CD14-positive monocyte (primary cell): ENCODE measurements at regions not wholly inside any gene's neighbourhood (a gene's known extent, or its start where the extent isn't known, plus 50 kb on each side); places are given as distances from the start of the nearest gene placed in this dataset.
"Not testable (repeated sequence)": the region's sequence is repeated elsewhere in the genome, so short reads cannot be mapped to it uniquely, and the experiment has no call there.

Experiments used
- DNase-seq, 3 donors: peaks; one replicate each; pipeline ENCODE4 v3.0.0-alpha.2; 2011 to 2022
- H2AFZ ChIP-seq: 2 replicates; pipeline ENCODE4 v1.6.0; 2012; ENCODE audit warnings: mild to moderate bottlenecking, low read depth, low read length, inconsistent platforms; ENCODE audit not compliant: insufficient read depth, poor library complexity, severe bottlenecking
- H3K27ac ChIP-seq, 2 donors: 1 replicate in 1 of 2; 2 replicates in 1 of 2; pipeline ENCODE4 v1.5.1; 2012 to 2013; ENCODE audit warnings: low read length in 2 of 2, control low read depth in 1 of 2, inconsistent platforms in 1 of 2, low read depth in 1 of 2, mild to moderate bottlenecking in 1 of 2
- H3K27me3 ChIP-seq, 2 donors: one replicate each; pipeline versions ENCODE4 v1.6.0 to v1.6.1; 2011 to 2013; ENCODE audit warnings: low read length in 2 of 2; ENCODE audit not compliant: control insufficient read depth in 2 of 2, insufficient read depth in 2 of 2
- H3K36me3 ChIP-seq, 2 donors: replicated peaks in 1 of 2; 1 replicate in 1 of 2; 2 replicates in 1 of 2; pipeline versions ENCODE4 v1.5.1 to v1.6.1; 2012 to 2013; ENCODE audit warnings: low read length in 2 of 2, control low read depth in 1 of 2, inconsistent platforms in 1 of 2, mild to moderate bottlenecking in 1 of 2; ENCODE audit not compliant: insufficient read depth in 2 of 2, control insufficient read depth in 1 of 2
- H3K4me1 ChIP-seq, 2 donors: 1 replicate in 1 of 2; 2 replicates in 1 of 2; pipeline versions ENCODE4 v1.5.1 to v1.6.1; 2012 to 2013; ENCODE audit warnings: low read length in 2 of 2, control low read depth in 1 of 2, inconsistent platforms in 1 of 2, mild to moderate bottlenecking in 1 of 2, moderate library complexity in 1 of 2; ENCODE audit not compliant: insufficient read depth in 2 of 2, control insufficient read depth in 1 of 2
- H3K4me2 ChIP-seq: replicated peaks from 2 replicates; pipeline ENCODE3; 2012; ENCODE audit warnings: low read length, moderate library complexity, mild to moderate bottlenecking; ENCODE audit not compliant: poor library complexity, severe bottlenecking; ENCODE audit errors: extremely low read depth
- H3K4me3 ChIP-seq, 3 experiments: fragments of 200-600 bp in 1 of 3; sonication (generic) in 1 of 3; replicated peaks in 1 of 3; 1 replicate in 2 of 3; 2 replicates in 1 of 3; pipeline ENCODE4 v1.5.1; 2011 to 2013; ENCODE audit warnings: low read length in 3 of 3, mild to moderate bottlenecking in 3 of 3, control low read depth in 2 of 3, low read depth in 2 of 3, inconsistent platforms in 1 of 3, moderate library complexity in 1 of 3
- H3K79me2 ChIP-seq: 2 replicates; pipeline ENCODE4 v1.6.0; 2012; ENCODE audit warnings: mild to moderate bottlenecking, control low read depth, inconsistent platforms, low read length, moderate library complexity; ENCODE audit not compliant: insufficient read depth
- H3K9ac ChIP-seq: 2 replicates; pipeline ENCODE4 v1.6.0; 2017; ENCODE audit warnings: low read length, mild to moderate bottlenecking; ENCODE audit not compliant: insufficient read depth, poor library complexity, severe bottlenecking
- H3K9me3 ChIP-seq, 2 donors: replicated peaks in 1 of 2; 1 replicate in 1 of 2; 2 replicates in 1 of 2; pipeline versions ENCODE4 v1.5.1 to v1.6.1; 2012 to 2013; ENCODE audit warnings: low read length in 2 of 2, control low read depth in 1 of 2; ENCODE audit not compliant: control insufficient read depth in 1 of 2, insufficient read depth in 1 of 2
- H4K20me1 ChIP-seq: 2 replicates; pipeline ENCODE4 v1.6.0; 2012; ENCODE audit warnings: mild to moderate bottlenecking, low read length, control low read depth, moderate library complexity; ENCODE audit not compliant: insufficient read depth
- H3K27ac Mint-ChIP-seq, 7 donors: one replicate each; pipeline ENCODE4 v1.8.0; 2020; ENCODE audit warnings: mild to moderate bottlenecking in 7 of 7, mixed read lengths in 7 of 7, moderate library complexity in 6 of 7, inconsistent platforms in 2 of 7
- H3K27me3 Mint-ChIP-seq, 3 donors: one replicate each; pipeline ENCODE4 v1.8.0; 2021 to 2022; ENCODE audit warnings: low read depth in 3 of 3, mild to moderate bottlenecking in 3 of 3, mixed read lengths in 3 of 3, moderate library complexity in 3 of 3, inconsistent platforms in 1 of 3
- H3K36me3 Mint-ChIP-seq, 2 donors: one replicate each; pipeline ENCODE4 v1.8.0; 2020; ENCODE audit warnings: mixed read lengths in 2 of 2, inconsistent platforms in 1 of 2, mild to moderate bottlenecking in 1 of 2
- H3K4me1 Mint-ChIP-seq: one replicate; pipeline ENCODE4 v1.8.0; 2020; ENCODE audit warnings: mild to moderate bottlenecking, mixed read lengths
- H3K4me3 Mint-ChIP-seq, 2 donors: one replicate each; pipeline ENCODE4 v1.8.0; 2020; ENCODE audit warnings: mild to moderate bottlenecking in 2 of 2, mixed read lengths in 2 of 2, moderate library complexity in 1 of 2
- H3K9me3 Mint-ChIP-seq, 7 donors: one replicate each; pipeline ENCODE4 v1.8.0; 2020 to 2022; ENCODE audit warnings: mixed read lengths in 7 of 7, mild to moderate bottlenecking in 6 of 7, moderate library complexity in 6 of 7, inconsistent platforms in 2 of 7
- WGBS: methylation state at CpG from one replicate; pipeline ENCODE4 v1.1.5; 2013; ENCODE audit warnings: missing lambda C conversion rate; ENCODE audit not compliant: insufficient coverage; 5-methylcytosine and 5-hydroxymethylcytosine counted together
- intact Hi-C, 2 donors: fragments of 100-400 bp; cut with micrococcal nuclease; formaldehyde crosslinking; loops; one replicate each; pipeline versions ENCODE4 v1.15.0 to v1.15.1; 2023
- TF ChIP-seq, protein P1 (sequence below): fragments of 200-600 bp; IDR thresholded peaks from one replicate; pipeline ENCODE4 v1.8.0; 2022; ENCODE audit warnings: antibody characterized with exemption, mild to moderate bottlenecking

GRCh38 chr3:178343433-178344038, 192.7 kb upstream of the KCNMB2 start:
- Histone ChIP-seq H3K36me3 (no peaks in the 10 kb centered on the region), H3K27ac (no peak overlapping the region), H3K4me2 (no peak overlapping the region), H2AFZ (no peak overlapping the region), H3K9ac (no peak overlapping the region), H3K27me3 (no peaks in the 10 kb centered on the region), H3K79me2 (no peaks in the 10 kb centered on the region), H3K4me3 (no peak overlapping the region), H4K20me1 (no peaks in the 10 kb centered on the region), H3K4me1 (no peaks in the 10 kb centered on the region), H3K9me3 (no peaks in the 10 kb centered on the region)
- TF ChIP-seq, protein P1, sequence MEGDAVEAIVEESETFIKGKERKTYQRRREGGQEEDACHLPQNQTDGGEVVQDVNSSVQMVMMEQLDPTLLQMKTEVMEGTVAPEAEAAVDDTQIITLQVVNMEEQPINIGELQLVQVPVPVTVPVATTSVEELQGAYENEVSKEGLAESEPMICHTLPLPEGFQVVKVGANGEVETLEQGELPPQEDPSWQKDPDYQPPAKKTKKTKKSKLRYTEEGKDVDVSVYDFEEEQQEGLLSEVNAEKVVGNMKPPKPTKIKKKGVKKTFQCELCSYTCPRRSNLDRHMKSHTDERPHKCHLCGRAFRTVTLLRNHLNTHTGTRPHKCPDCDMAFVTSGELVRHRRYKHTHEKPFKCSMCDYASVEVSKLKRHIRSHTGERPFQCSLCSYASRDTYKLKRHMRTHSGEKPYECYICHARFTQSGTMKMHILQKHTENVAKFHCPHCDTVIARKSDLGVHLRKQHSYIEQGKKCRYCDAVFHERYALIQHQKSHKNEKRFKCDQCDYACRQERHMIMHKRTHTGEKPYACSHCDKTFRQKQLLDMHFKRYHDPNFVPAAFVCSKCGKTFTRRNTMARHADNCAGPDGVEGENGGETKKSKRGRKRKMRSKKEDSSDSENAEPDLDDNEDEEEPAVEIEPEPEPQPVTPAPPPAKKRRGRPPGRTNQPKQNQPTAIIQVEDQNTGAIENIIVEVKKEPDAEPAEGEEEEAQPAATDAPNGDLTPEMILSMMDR, result no peak
- Mint-ChIP-seq H3K36me3 (no peaks in the 10 kb centered on the region), H3K4me3 (no peak overlapping the region), H3K27ac (no peak overlapping the region), H3K27me3 (no peaks in the 10 kb centered on the region), H3K4me1 (no peaks in the 10 kb centered on the region), H3K9me3 (peaks cover 0 to 4% (median 0%) of the 10 kb centered on the region in 7 donors)
- no peak for DNase-seq
- 95% methylated on average over 5 of the region's 5 CpGs for WGBS
- intact Hi-C loops, result no loop called here

GRCh38 chr3:178345944-178346343, 190.3 kb upstream of the KCNMB2 start:
- Histone ChIP-seq H3K4me2 (no peak overlapping the region), H3K9ac (no peak overlapping the region), H4K20me1 (no peaks in the 10 kb centered on the region), H3K27me3 (no peaks in the 10 kb centered on the region), H3K36me3 (no peaks in the 10 kb centered on the region), H3K79me2 (no peaks in the 10 kb centered on the region), H2AFZ (no peak overlapping the region), H3K4me3 (no peak overlapping the region), H3K27ac (no peak overlapping the region), H3K9me3 (no peaks in the 10 kb centered on the region), H3K4me1 (no peaks in the 10 kb centered on the region)
- H3K4me3 Mint-ChIP-seq, result no peak overlapping the region
- peaks cover 2 to 8% (median 6%) of the 10 kb centered on the region in 7 donors for H3K9me3 Mint-ChIP-seq
- H3K27me3 Mint-ChIP-seq, result no peaks in the 10 kb centered on the region
- TF ChIP-seq, protein P1, result no peak
- intact Hi-C loops, result no loop called here
- no peak overlapping the region for H3K27ac Mint-ChIP-seq
- H3K4me1 Mint-ChIP-seq, result no peaks in the 10 kb centered on the region
- 100% methylated on average over 1 of the region's 4 CpGs for WGBS
- no peak for DNase-seq
- no peaks in the 10 kb centered on the region for H3K36me3 Mint-ChIP-seq

- H3K9me3 ChIP-seq, H3K79me2 ChIP-seq, H4K20me1 ChIP-seq, H3K27ac ChIP-seq, H3K36me3 Mint-ChIP-seq, intact Hi-C loops, H3K4me1 ChIP-seq, H3K4me3 ChIP-seq, H3K27me3 Mint-ChIP-seq, H3K4me2 ChIP-seq, H3K36me3 ChIP-seq, H3K9ac ChIP-seq, H2AFZ ChIP-seq, H3K9me3 Mint-ChIP-seq, H3K4me3 Mint-ChIP-seq, DNase-seq, H3K27ac Mint-ChIP-seq, H3K27me3 ChIP-seq, H3K4me1 Mint-ChIP-seq: not testable (repeated sequence)
- 90% methylated on average over 11 of the region's 11 CpGs for WGBS
These were observed 187.5 kb upstream of the KCNMB2 start for GRCh38 chr3:178348561-178349217.
